Pancreas (tissue), 10 donors: ENCODE measurements at regions not wholly inside any gene's neighbourhood (a gene's known extent, or its start where the extent isn't known, plus 50 kb on each side); places are given as distances from the start of the nearest gene placed in this dataset.

ENCODE experiments used
- ATAC-seq, 4 donors: fragments of 200-7000 bp; cut with Tn5 transposase; one replicate each; pipeline versions ENCODE4 v1.8.0 to v1.9.1; 2020; ENCODE audit warnings: mild to moderate bottlenecking in 4 of 4, moderate library complexity in 4 of 4
- DNase-seq, 6 donors: peaks; one replicate each; pipeline ENCODE4 v3.0.0-alpha.2; 2020
- FAIRE-seq: peaks from 2 replicates; lab custom pipeline; 2012; peaks lifted over from hg19 to GRCh38; lab: Jason Lieb, UNC
- H3K27ac ChIP-seq, 4 donors: fragments of 200-600 bp; sonication (generic); 1 replicate in 3 of 4; 2 replicates in 1 of 4; pipeline versions ENCODE4 v1.5.0 to v1.8.0; 2020
- H3K27me3 ChIP-seq, 4 donors: fragments of 200-600 bp; one replicate each; pipeline ENCODE4 v1.8.0; 2021
- H3K36me3 ChIP-seq, 3 donors: fragments of 200-600 bp; sonication (generic) in 1 of 3; one replicate each; pipeline versions ENCODE4 v1.5.0 to v1.8.0; 2020 to 2021
- H3K4me1 ChIP-seq, 3 donors: fragments of 200-600 bp; one replicate each; pipeline ENCODE4 v1.8.0; 2021
- H3K4me3 ChIP-seq, 4 donors: fragments of 200-600 bp; sonication (generic) in 2 of 4; one replicate each; pipeline versions ENCODE4 v1.5.0 to v1.8.0; 2020 to 2021
- H3K9me3 ChIP-seq, 4 donors: fragments of 200-600 bp; one replicate each; pipeline ENCODE4 v1.8.0; 2021
- CTCF ChIP-seq, 4 donors: fragments of 200-600 bp; sonication (generic) in 3 of 4; IDR thresholded peaks; one replicate each; pipeline versions ENCODE4 v1.5.0 to v1.8.0; 2021; ENCODE audit warnings: antibody characterized with exemption in 4 of 4
- WGBS, 2 donors: extraction: QIAGEN DNeasy Blood & Tissue Kit; methylation state at CpG; one replicate each; pipeline ENCODE4 v1.1.7; 2013; 5-methylcytosine and 5-hydroxymethylcytosine counted together
- intact Hi-C, 3 donors: fragments of 100-400 bp; cut with DNase I; formaldehyde crosslinking; loops; one replicate each; pipeline versions ENCODE4 v1.11.1 to v1.14.2; 2022
- donor health status: healthy with polysubstance abuse.
- donor health status: DM: no; HTN: no; CAD: no; lungs with moderate emphysema.
- donor health status: DM: no; HTN: no; CAD: no.
- donor health status: control.
- donor health status: control.
- donor health status: Bipolar disorder and iron deficiency.
- donor health status: DM: yes; HTN: yes; CAD: no.
- donor health status: DM: no; HTN: no; CAD: no.
- donor health status: DM: no; HTN: no; CAD: no.
- donor health status: DM: yes; HTN: yes; CAD: no.

- Histone ChIP-seq H3K36me3 (no peaks in the 10 kb centered on the region), H3K4me3 (no peak overlapping the region), H3K4me1 (no peaks in the 10 kb centered on the region), H3K9me3 (no peaks in the 10 kb centered on the region), H3K27me3 (no peaks in the 10 kb centered on the region), H3K27ac (no peak overlapping the region)
- ATAC-seq (no peak), DNase-seq (no peak), FAIRE-seq (no peak)
- intact Hi-C loops = no loop called here
- 60 to 68% methylated on average over 2 of the region's 2 CpGs for WGBS, 2 donors
- TF ChIP-seq CTCF (IDR thresholded peaks at IDR 0.05) = no peak
These were observed 236.3 kb upstream of the N4BP1 start for GRCh38 chr16:48846277-48846676.

GRCh38 chr16:48845261-48845660 is 235.3 kb upstream of the N4BP1 start:
- Histone ChIP-seq H3K36me3 (no peaks in the 10 kb centered on the region), H3K9me3 (no peaks in the 10 kb centered on the region), H3K27ac (no peak overlapping the region), H3K4me1 (no peaks in the 10 kb centered on the region), H3K4me3 (no peak overlapping the region), H3K27me3 (no peaks in the 10 kb centered on the region)
- no peak for FAIRE-seq
- no peak for DNase-seq
- intact Hi-C loops = no loop called here
- no peak for TF ChIP-seq CTCF (IDR thresholded peaks at IDR 0.05)
- ATAC-seq = no peak
- 20 to 29% methylated on average over 2 of the region's 2 CpGs for WGBS, 2 donors

GRCh38 chr16:48838349-48838748 is 228.4 kb upstream of the N4BP1 start:
- no peak overlapping the region for H3K4me3 ChIP-seq
- FAIRE-seq (no peak), DNase-seq (no peak), ATAC-seq (no peak)
- no peak for TF ChIP-seq CTCF (IDR thresholded peaks at IDR 0.05)
- 53 to 54% methylated on average over 1 of the region's 1 CpG for WGBS, 2 donors
- H3K9me3 ChIP-seq = no peaks in the 10 kb centered on the region
- H3K36me3 ChIP-seq = no peaks in the 10 kb centered on the region
- intact Hi-C loops = no loop called here
- no peaks in the 10 kb centered on the region for H3K27me3 ChIP-seq
- no peak overlapping the region for H3K27ac ChIP-seq
- H3K4me1 ChIP-seq = no peaks in the 10 kb centered on the region

- Histone ChIP-seq H3K27ac (no peak overlapping the region), H3K9me3 (no peaks in the 10 kb centered on the region), H3K27me3 (no peaks in the 10 kb centered on the region), H3K36me3 (no peaks in the 10 kb centered on the region), H3K4me3 (no peak overlapping the region), H3K4me1 (no peaks in the 10 kb centered on the region)
- no peak for FAIRE-seq
- no peak for ATAC-seq
- no peak for TF ChIP-seq CTCF (IDR thresholded peaks at IDR 0.05)
- DNase-seq = no peak
- 59 to 70% methylated on average over 4 of the region's 4 CpGs for WGBS, 2 donors
- intact Hi-C loops = no loop called here
These were observed 226.7 kb upstream of the N4BP1 start for GRCh38 chr16:48836636-48837035.

DNA sequence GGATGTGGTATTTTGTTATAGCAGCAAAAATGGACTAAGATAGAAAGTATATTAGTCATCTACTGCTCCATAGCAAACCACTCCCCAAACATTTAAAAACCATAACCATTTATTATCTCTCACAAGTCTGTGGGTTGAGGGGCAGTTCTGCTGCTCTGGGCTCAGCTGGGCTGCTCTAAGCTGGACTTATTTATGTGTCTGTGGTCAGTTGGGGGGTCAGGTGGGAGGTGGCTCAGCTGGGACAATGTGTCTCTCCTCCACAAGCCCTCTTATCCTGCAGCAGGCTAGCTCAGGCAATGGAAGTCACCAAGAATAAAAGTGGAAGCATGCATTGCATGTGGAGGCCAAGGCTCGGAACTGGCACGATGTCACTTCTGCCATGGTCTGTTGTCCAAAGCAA is 226.1 kb upstream of the N4BP1 start:
- no peak for TF ChIP-seq CTCF (IDR thresholded peaks at IDR 0.05)
- WGBS, 2 donors = 85 to 87% methylated on average over 2 of the region's 2 CpGs
- DNase-seq (no peak), ATAC-seq (no peak), FAIRE-seq (no peak)
- no peaks in the 10 kb centered on the region for H3K36me3 ChIP-seq
- no peaks in the 10 kb centered on the region for H3K9me3 ChIP-seq
- no peaks in the 10 kb centered on the region for H3K4me1 ChIP-seq
- H3K27ac ChIP-seq = no peak overlapping the region
- intact Hi-C loops = no loop called here
- no peak overlapping the region for H3K4me3 ChIP-seq
- H3K27me3 ChIP-seq = no peaks in the 10 kb centered on the region
